Esophagus (tissue), 2 donors: ENCODE measurements at regions not wholly inside any gene's neighbourhood (a gene's known extent, or its start where the extent isn't known, plus 50 kb on each side); places are given as distances from the start of the nearest gene placed in this dataset.
A peak's percentile ranks its signal among the peaks of the same experiment; 100 is the strongest.

Experiments used
- H3K27ac ChIP-seq, 2 donors: one replicate each; pipeline ENCODE4 v1.5.1; 2013; ENCODE audit warnings: low read depth in 2 of 2, mild to moderate bottlenecking in 2 of 2, inconsistent platforms in 1 of 2, low read length in 1 of 2, moderate library complexity in 1 of 2
- H3K27me3 ChIP-seq, 2 donors: one replicate each; pipeline ENCODE4 v1.6.1; 2013; ENCODE audit warnings: low read length in 2 of 2, control low read depth in 1 of 2, mild to moderate bottlenecking in 1 of 2; ENCODE audit not compliant: insufficient read depth in 2 of 2, control insufficient read depth in 1 of 2
- H3K36me3 ChIP-seq, 2 donors: one replicate each; pipeline ENCODE4 v1.6.1; 2013; ENCODE audit warnings: low read length in 1 of 2; ENCODE audit not compliant: control insufficient read depth in 2 of 2, insufficient read depth in 2 of 2
- H3K4me1 ChIP-seq, 2 donors: one replicate each; pipeline ENCODE4 v1.6.1; 2013; ENCODE audit warnings: low read length in 1 of 2; ENCODE audit not compliant: control insufficient read depth in 2 of 2, insufficient read depth in 2 of 2
- H3K4me3 ChIP-seq, 2 donors: one replicate each; pipeline ENCODE4 v1.5.1; 2013; ENCODE audit warnings: low read length in 2 of 2, mild to moderate bottlenecking in 2 of 2, low read depth in 1 of 2, moderate library complexity in 1 of 2
- H3K9me3 ChIP-seq, 2 donors: one replicate each; pipeline ENCODE4 v1.6.1; 2013; ENCODE audit warnings: mild to moderate bottlenecking in 2 of 2, low read depth in 1 of 2, low read length in 1 of 2, moderate library complexity in 1 of 2; ENCODE audit not compliant: control insufficient read depth in 2 of 2, insufficient read depth in 1 of 2
- WGBS, 2 donors: extraction: QIAGEN DNeasy Blood & Tissue Kit; methylation state at CpG; one replicate each; pipeline ENCODE4 v1.1.7; 2013; 5-methylcytosine and 5-hydroxymethylcytosine counted together
- donor health status: healthy with polysubstance abuse.
- donor health status: Bipolar disorder and iron deficiency.

DNA sequence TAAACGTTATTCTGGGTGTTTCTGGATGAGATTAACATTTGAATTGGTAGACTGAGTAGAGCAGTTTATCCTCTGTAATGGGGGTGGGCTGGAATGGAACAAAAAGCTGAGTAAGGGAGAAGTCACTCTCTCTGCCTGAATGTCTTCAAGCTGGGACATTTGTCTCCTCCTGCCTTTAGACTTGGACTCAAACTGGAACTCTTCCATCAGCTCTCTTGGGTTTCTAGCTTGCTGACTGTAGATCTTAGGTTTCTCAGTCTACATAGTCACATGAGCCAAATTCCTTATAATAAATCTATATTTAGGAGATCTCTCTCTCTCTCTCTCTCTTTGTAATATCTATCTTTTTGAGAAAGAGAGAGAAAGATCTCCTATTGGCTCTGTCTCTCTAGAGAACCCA lies 553.3 kb upstream of the CDH11 start:
- no peaks in the 10 kb centered on the region for H3K9me3 ChIP-seq
- H3K4me1 ChIP-seq: no peaks in the 10 kb centered on the region
- H3K27me3 ChIP-seq: no peaks in the 10 kb centered on the region
- 29 to 55% methylated on average over 1 of the region's 1 CpG for WGBS, 2 donors
- H3K4me3 ChIP-seq: no peak overlapping the region
- no peaks in the 10 kb centered on the region for H3K36me3 ChIP-seq
- H3K27ac ChIP-seq: no peak overlapping the region

DNA sequence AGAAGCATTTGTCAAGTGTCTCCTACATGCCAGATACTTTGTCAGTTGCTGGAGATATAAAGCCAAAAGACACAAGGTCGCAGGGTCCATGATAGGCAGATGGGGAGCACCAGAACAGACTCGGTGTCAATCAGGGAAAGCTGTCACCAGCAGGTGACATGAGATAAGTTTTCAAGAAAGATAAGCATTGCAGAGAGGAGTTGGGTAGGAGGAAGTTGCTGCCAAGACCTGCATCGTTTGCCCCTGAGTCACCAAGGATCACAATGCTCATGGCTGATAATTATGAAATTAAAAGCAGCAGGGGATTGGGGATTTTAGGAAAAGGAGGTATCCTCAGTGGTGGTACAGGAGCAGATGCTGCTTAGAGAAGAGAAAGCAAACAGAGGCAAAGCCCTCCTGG lies 551.1 kb upstream of the CDH11 start:
- H3K27me3 ChIP-seq: no peaks in the 10 kb centered on the region
- no peaks in the 10 kb centered on the region for H3K36me3 ChIP-seq
- H3K9me3 ChIP-seq: no peaks in the 10 kb centered on the region
- no peak overlapping the region for H3K27ac ChIP-seq
- 49% methylated on average over 3 of the region's 3 CpGs for WGBS, 2 donors
- H3K4me3 ChIP-seq: no peak overlapping the region
- no peaks in the 10 kb centered on the region for H3K4me1 ChIP-seq

DNA sequence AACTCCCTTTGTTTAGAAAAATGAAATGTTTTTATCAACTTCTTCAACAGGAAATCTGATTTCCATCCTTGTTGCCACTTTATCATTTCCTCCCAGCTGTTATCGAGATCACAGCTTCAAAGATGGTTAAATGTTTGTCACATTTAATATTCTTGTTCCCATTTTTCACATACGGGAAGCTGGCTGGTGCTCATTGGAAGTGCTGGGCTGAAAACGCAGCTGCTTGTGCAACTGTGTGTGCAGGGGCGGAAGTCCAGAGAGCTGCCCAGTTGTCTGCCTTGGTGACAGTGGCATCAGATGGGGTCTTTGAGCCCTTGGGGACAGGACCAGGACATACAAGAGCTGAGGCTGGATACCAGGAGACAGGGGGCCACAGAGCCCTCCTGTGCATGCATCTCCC lies 549.2 kb upstream of the CDH11 start:
- H3K4me1 ChIP-seq: peaks cover 0 to 2% of the 10 kb centered on the region in 2 donors
- WGBS, 2 donors: 58 to 74% methylated on average over 4 of the region's 4 CpGs
- H3K9me3 ChIP-seq: no peaks in the 10 kb centered on the region
- H3K27me3 ChIP-seq: no peaks in the 10 kb centered on the region
- H3K4me3 ChIP-seq: no peak overlapping the region
- H3K27ac ChIP-seq: no peak overlapping the region
- H3K36me3 ChIP-seq: no peaks in the 10 kb centered on the region

DNA sequence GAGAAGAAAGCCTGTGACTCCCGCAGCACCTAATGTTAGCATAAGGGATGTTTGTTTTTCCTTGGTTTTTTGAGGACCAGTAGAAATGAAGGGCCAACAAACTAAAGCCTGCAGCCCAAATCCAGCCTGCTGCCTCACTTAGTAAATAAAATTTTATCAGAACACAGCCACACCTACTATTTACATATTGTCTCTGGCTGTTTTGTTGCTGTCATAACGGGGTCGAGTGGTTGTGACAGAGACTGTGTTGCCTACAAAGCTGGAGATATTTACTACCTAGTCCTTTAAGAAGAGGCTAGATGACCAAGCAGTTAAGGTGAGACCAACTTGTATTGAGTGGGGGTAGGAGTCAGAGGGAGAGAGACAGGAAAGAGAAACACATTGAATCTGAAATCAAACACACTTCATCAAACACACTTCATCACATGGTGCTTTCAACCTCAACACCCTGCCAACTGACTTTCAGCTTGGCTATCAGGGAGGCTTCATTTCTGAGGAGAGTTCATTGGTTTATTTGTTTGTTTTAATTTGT lies 546.3 kb upstream of the CDH11 start:
- Histone ChIP-seq H3K4me1 (peaks cover 0 to 6% of the 10 kb centered on the region in 2 donors), H3K4me3 (no peak overlapping the region), H3K27ac (no peak overlapping the region), H3K36me3 (no peaks in the 10 kb centered on the region), H3K27me3 (no peaks in the 10 kb centered on the region), H3K9me3 (no peaks in the 10 kb centered on the region)
- 63 to 69% methylated on average over 3 of the region's 3 CpGs for WGBS, 2 donors

DNA sequence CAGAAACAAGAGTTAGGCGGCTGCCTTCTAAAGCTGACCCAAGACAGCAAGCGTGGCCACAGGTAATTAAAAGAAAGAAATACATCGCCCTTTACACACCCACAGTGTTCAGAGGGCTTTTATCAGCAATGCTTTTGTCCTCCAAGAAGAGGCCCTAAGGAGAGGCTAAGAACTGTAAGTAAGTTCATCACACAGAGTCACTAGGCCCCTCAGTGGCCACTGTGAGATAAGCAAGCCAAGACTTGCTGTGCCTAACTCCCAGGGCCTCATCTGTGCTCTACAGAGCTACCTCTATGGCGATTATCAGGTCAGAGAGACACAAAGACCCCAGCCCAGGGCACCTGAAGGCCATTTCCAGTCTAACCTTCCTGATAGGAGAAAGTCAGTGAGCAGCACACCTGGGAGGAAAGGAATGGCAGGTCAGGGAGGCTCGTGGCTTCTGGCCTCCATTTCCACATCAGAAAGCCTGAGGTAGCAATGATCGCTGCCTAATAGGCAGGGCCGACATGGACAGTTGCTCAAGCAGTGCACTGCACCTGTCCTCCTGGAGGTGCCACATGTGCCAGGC lies 545.2 kb upstream of the CDH11 start:
- 83 to 87% methylated on average over 7 of the region's 7 CpGs for WGBS, 2 donors
- Histone ChIP-seq H3K27me3 (no peaks in the 10 kb centered on the region), H3K4me1 (peaks cover 0 to 6% of the 10 kb centered on the region in 2 donors), H3K4me3 (no peak overlapping the region), H3K9me3 (no peaks in the 10 kb centered on the region), H3K27ac (peak overlapping the region in 1 of 2 donors; percentile 91), H3K36me3 (no peaks in the 10 kb centered on the region)

DNA sequence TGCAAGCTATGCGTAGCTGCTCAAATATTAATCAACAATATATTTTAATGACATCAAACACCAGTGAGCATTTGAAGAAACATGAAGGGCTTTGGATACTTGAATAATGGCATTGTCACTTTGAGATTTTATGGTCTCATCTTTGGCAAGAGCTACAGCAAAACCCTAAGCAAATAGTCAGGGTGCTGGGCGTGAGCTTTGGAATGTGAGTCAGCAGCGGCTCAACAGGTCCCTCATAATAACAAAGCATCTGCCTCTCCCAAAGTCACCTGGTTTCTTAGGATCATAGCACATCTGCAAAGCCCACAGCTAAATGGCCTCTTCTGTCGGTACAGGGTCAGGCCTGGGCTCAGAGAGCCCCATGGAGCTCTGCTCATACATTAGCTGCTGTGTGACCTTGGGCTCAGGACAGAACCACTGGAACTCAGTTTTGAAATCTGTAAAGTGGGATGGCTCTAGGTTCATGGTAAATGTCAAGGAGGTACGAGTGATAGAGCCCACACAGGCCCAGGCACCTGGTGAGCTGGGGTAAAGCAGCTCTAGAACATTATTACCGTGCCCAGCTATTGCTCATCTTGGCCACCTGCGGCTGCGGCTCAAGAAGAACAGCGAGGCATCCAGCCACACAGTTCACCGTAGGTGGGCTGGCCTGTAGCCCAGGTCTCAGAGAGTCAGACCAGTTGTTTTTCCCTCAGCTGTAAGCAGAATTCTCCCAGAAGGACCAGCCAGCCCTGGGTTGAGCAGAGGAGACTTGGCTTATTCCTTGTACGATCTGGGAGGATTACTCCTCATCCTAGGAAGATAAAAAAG lies 544.5 kb upstream of the CDH11 start:
- H3K36me3 ChIP-seq: no peaks in the 10 kb centered on the region
- H3K4me1 ChIP-seq: peaks cover 0 to 6% of the 10 kb centered on the region in 2 donors
- 53 to 70% methylated on average over 11 of the region's 11 CpGs for WGBS, 2 donors
- H3K27me3 ChIP-seq: no peaks in the 10 kb centered on the region
- H3K4me3 ChIP-seq: no peak overlapping the region
- peak overlapping the region; percentile 65 to 91 for H3K27ac ChIP-seq
- H3K9me3 ChIP-seq: no peaks in the 10 kb centered on the region

DNA sequence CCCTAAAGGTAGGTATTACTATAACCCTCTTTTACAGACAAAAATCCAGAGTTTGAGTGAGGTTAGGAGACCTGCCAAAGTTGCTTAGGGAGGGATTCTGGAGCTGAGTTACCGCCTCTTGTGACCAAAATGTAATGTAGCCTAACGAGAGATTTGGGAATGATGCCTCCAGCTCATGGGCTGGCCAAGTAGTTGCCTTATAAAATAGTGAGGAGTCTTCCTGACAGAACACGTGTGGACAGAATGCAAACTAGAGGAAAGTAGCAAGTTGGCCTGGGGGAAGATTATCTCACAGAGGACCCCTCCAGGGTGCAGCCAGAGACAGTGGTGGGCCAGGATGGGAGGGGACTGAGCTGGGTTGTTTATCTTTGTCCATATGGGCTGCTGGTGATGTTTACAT lies 543.7 kb upstream of the CDH11 start:
- peaks cover 0 to 6% of the 10 kb centered on the region in 2 donors for H3K4me1 ChIP-seq
- H3K27ac ChIP-seq: peak overlapping the region; percentile 52 to 72
- H3K9me3 ChIP-seq: no peaks in the 10 kb centered on the region
- no peaks in the 10 kb centered on the region for H3K36me3 ChIP-seq
- no peaks in the 10 kb centered on the region for H3K27me3 ChIP-seq
- H3K4me3 ChIP-seq: no peak overlapping the region
- 32 to 41% methylated on average over 3 of the region's 3 CpGs for WGBS, 2 donors

DNA sequence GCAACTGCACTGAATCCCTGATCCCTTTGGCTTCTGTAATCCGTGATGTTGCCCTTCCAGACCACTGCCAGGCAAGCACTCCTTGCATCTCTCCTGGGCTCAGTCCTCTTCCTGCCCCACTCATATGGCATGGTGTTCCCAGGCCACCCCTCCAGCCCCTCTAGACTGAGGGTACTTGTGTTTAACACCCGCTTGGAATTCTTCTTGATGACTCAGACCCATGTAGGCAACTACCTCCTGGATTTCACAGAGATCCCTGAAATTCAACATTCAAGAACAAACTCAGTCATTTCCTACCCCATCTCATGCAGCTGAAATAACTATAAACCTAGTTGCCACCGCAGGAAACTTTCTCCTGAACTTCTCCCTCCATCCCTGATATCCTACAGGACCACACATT lies 541.9 kb upstream of the CDH11 start:
- no peak overlapping the region for H3K27ac ChIP-seq
- H3K36me3 ChIP-seq: no peaks in the 10 kb centered on the region
- WGBS, 2 donors: 80 to 91% methylated on average over 3 of the region's 3 CpGs
- no peaks in the 10 kb centered on the region for H3K9me3 ChIP-seq
- no peaks in the 10 kb centered on the region for H3K27me3 ChIP-seq
- H3K4me3 ChIP-seq: no peak overlapping the region
- peaks cover 0 to 14% of the 10 kb centered on the region in 2 donors for H3K4me1 ChIP-seq

DNA sequence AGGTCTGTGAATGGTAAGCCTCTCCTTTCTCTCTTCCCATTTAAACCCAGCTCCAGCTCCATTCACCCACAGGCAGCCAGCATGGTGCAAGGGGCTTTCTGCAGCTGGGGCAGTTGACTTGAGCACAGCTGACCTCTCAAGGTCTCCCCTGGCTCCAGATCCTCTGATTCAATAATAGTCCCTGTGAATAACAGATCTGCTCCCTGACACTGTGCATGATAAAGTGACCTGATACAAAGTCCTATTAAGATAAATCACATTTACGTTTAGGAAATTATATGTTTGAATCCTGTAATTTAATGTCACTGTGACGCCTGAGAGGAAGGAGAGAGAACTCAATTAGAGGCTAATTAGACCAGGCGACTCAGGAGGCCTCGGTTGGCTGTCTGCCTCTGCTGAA lies 540.4 kb upstream of the CDH11 start:
- H3K36me3 ChIP-seq: no peaks in the 10 kb centered on the region
- H3K9me3 ChIP-seq: no peaks in the 10 kb centered on the region
- 74 to 90% methylated on average over 4 of the region's 4 CpGs for WGBS, 2 donors
- no peaks in the 10 kb centered on the region for H3K27me3 ChIP-seq
- H3K4me1 ChIP-seq: peaks cover 0 to 18% of the 10 kb centered on the region in 2 donors
- H3K27ac ChIP-seq: no peak overlapping the region
- H3K4me3 ChIP-seq: no peak overlapping the region

DNA sequence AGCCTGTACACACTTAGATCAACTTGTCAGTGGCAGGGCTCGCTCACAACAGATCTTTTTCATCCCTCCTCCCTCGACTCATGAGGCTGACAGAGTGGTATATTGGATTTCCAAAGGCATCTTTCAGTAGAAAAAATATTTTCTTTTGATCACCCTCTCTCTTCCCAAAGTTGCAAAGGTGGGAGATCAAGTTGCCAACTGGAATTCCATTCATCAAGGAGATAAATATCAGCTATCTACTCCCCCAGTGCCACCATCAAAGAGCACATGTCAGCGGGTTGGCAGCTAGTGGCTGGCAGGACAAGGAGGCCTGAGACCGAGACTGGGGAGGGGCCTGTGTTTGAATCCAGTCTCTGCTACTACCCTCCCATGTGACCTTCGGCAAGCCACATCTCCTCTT lies 539.7 kb upstream of the CDH11 start:
- H3K27ac ChIP-seq: no peak overlapping the region
- 84 to 88% methylated on average over 5 of the region's 5 CpGs for WGBS, 2 donors
- no peak overlapping the region for H3K4me3 ChIP-seq
- H3K9me3 ChIP-seq: no peaks in the 10 kb centered on the region
- peaks cover 0 to 17% of the 10 kb centered on the region in 2 donors for H3K4me1 ChIP-seq
- H3K36me3 ChIP-seq: no peaks in the 10 kb centered on the region
- H3K27me3 ChIP-seq: no peaks in the 10 kb centered on the region
